Body of pancreas (tissue), 4 donors: ENCODE measurements at regions not wholly inside any gene's neighbourhood (a gene's known extent, or its start where the extent isn't known, plus 50 kb on each side); places are given as distances from the start of the nearest gene placed in this dataset.

Experiments
- ATAC-seq: fragments of 150-250 bp; one replicate; pipeline ENCODE4 v1.9.1; 2016
- DNase-seq, 4 donors: peaks; one replicate each; pipeline ENCODE4 v3.0.0-alpha.2; 2019
- H3K27ac ChIP-seq, 4 donors: fragments of 200-600 bp; sonication (generic); 1 replicate in 3 of 4; 2 replicates in 1 of 4; pipeline versions ENCODE4 v1.5.1 to v1.6.1; 2016 to 2019; ENCODE audit warnings: mild to moderate bottlenecking in 1 of 4, mixed read lengths in 1 of 4, moderate library complexity in 1 of 4
- H3K27me3 ChIP-seq, 2 donors: fragments of 200-600 bp; sonication (generic); one replicate each; pipeline ENCODE4 v1.6.0; 2016; ENCODE audit warnings: mild to moderate bottlenecking in 1 of 2
- H3K36me3 ChIP-seq, 2 donors: fragments of 200-600 bp; sonication (generic); replicated peaks in 1 of 2; 2 replicates each; pipeline ENCODE4 v1.5.1; 2016; ENCODE audit warnings: low read depth in 2 of 2; ENCODE audit not compliant: insufficient read depth in 1 of 2
- H3K4me1 ChIP-seq: fragments of 200-600 bp; sonication (generic); one replicate; pipeline ENCODE4 v1.6.0; 2016
- H3K4me3 ChIP-seq, 2 donors: fragments of 200-600 bp; sonication (generic); 1 replicate in 1 of 2; 2 replicates in 1 of 2; pipeline ENCODE4 v1.5.1; 2016 to 2019
- H3K9me3 ChIP-seq, 3 donors: fragments of 200-600 bp; sonication (generic); 1 replicate in 2 of 3; 2 replicates in 1 of 3; pipeline ENCODE4 v1.5.1; 2016
- CTCF ChIP-seq, 7 experiments: fragments of 450-650 bp in 4 of 7; fragments of 200-600 bp in 3 of 7; sonication (generic) in 3 of 7; IDR thresholded peaks; one replicate each; pipeline ENCODE4 v1.5.1; 2016 to 2019; ENCODE audit warnings: antibody characterized with exemption in 7 of 7
- POLR2A ChIP-seq, 3 donors: fragments of 450-650 bp; IDR thresholded peaks; one replicate each; pipeline ENCODE4 v1.6.1; 2016; ENCODE audit warnings: antibody characterized with exemption in 3 of 3, mild to moderate bottlenecking in 2 of 3
- WGBS, 2 donors: methylation state at CpG; one replicate each; pipeline ENCODE4 v1.1.5; 2017; 5-methylcytosine and 5-hydroxymethylcytosine counted together
- intact Hi-C: fragments of 100-400 bp; cut with DNase I; formaldehyde crosslinking; loops from one replicate; pipeline ENCODE4 v1.15.1; 2023

GRCh38 chr18:77993188-77993981 lies 743.7 kb downstream of the GALR1 start:
- Histone ChIP-seq H3K4me3 (no peak overlapping the region), H3K27ac (no peak overlapping the region), H3K27me3 (no peaks in the 10 kb centered on the region), H3K36me3 (no peaks in the 10 kb centered on the region), H3K9me3 (no peaks in the 10 kb centered on the region), H3K4me1 (no peaks in the 10 kb centered on the region)
- ATAC-seq (no peak), DNase-seq (no peak)
- WGBS, 2 donors, result 79% methylated on average over 25 of the region's 25 CpGs
- TF ChIP-seq CTCF (IDR thresholded peaks at IDR 0.05) (no peak), POLR2A (IDR thresholded peaks at IDR 0.05) (no peak)
- intact Hi-C loops, result no loop called here

GRCh38 chr18:77995593-77995992 lies 745.9 kb downstream of the GALR1 start:
- intact Hi-C loops, result no loop called here
- Histone ChIP-seq H3K27ac (no peak overlapping the region), H3K9me3 (no peaks in the 10 kb centered on the region), H3K36me3 (no peaks in the 10 kb centered on the region), H3K4me1 (no peaks in the 10 kb centered on the region), H3K4me3 (no peak overlapping the region), H3K27me3 (no peaks in the 10 kb centered on the region)
- ATAC-seq (no peak), DNase-seq (no peak)
- WGBS, 2 donors, result 41 to 44% methylated on average over 3 of the region's 3 CpGs
- no peak for TF ChIP-seq POLR2A (IDR thresholded peaks at IDR 0.05)
- no peak for TF ChIP-seq CTCF (IDR thresholded peaks at IDR 0.05)

GRCh38 chr18:77996737-77997136 lies 747.1 kb downstream of the GALR1 start:
- intact Hi-C loops, result no loop called here
- Histone ChIP-seq H3K4me1 (no peaks in the 10 kb centered on the region), H3K36me3 (no peaks in the 10 kb centered on the region), H3K9me3 (no peaks in the 10 kb centered on the region), H3K27ac (no peak overlapping the region), H3K27me3 (no peaks in the 10 kb centered on the region), H3K4me3 (no peak overlapping the region)
- no peak for TF ChIP-seq CTCF (IDR thresholded peaks at IDR 0.05)
- TF ChIP-seq POLR2A (IDR thresholded peaks at IDR 0.05), result no peak
- DNase-seq (no peak), ATAC-seq (no peak)
- 35 to 48% methylated on average over 4 of the region's 4 CpGs for WGBS, 2 donors

GRCh38 chr18:78001811-78002210 lies 752.2 kb downstream of the GALR1 start:
- ATAC-seq (no peak), DNase-seq (no peak)
- intact Hi-C loops, result no loop called here
- H3K4me3 ChIP-seq, result no peak overlapping the region
- no peak for TF ChIP-seq CTCF (IDR thresholded peaks at IDR 0.05)
- TF ChIP-seq POLR2A (IDR thresholded peaks at IDR 0.05), result no peak
- no peaks in the 10 kb centered on the region for H3K4me1 ChIP-seq
- H3K9me3 ChIP-seq, result no peaks in the 10 kb centered on the region
- no peaks in the 10 kb centered on the region for H3K27me3 ChIP-seq
- no peak overlapping the region for H3K27ac ChIP-seq
- no peaks in the 10 kb centered on the region for H3K36me3 ChIP-seq
